Type B pancreatic cell (in vitro differentiated cells): ENCODE measurements at regions not wholly inside any gene's neighbourhood (a gene's known extent, or its start where the extent isn't known, plus 50 kb on each side); places are given as distances from the start of the nearest gene placed in this dataset.
A peak's percentile ranks its signal among the peaks of the same experiment; 100 is the strongest.

Source experiments
- DNase-seq: peaks from one replicate; pipeline ENCODE4 v3.0.0; 2021; ENCODE audit warnings: mixed read lengths; ENCODE audit not compliant: unreplicated experiment; ENCODE audit errors: extremely low spot score
- H3K27ac Mint-ChIP-seq: 2 replicates; pipeline ENCODE4 v1.8.0; 2021; ENCODE audit warnings: mild to moderate bottlenecking, mixed read lengths
- H3K27me3 Mint-ChIP-seq: 2 replicates; pipeline ENCODE4 v1.8.0; 2021; ENCODE audit warnings: mixed read lengths
- H3K36me3 Mint-ChIP-seq: 2 replicates; pipeline ENCODE4 v1.8.0; 2021; ENCODE audit warnings: mixed read lengths
- H3K4me1 Mint-ChIP-seq: one replicate; pipeline ENCODE4 v1.8.0; 2021; ENCODE audit warnings: mixed read lengths; ENCODE audit not compliant: unreplicated experiment
- H3K4me3 Mint-ChIP-seq: 2 replicates; pipeline ENCODE4 v1.8.0; 2021; ENCODE audit warnings: mild to moderate bottlenecking, mixed read lengths
- H3K9me3 Mint-ChIP-seq: 2 replicates; pipeline ENCODE4 v1.8.0; 2021; ENCODE audit warnings: mixed read lengths
- TF ChIP-seq, protein P1 (sequence below): fragments of 200-600 bp; sonication (generic); conservative IDR thresholded peaks from 2 replicates; pipeline ENCODE4 v1.5.0; 2021; ENCODE audit warnings: antibody characterized with exemption, mild to moderate bottlenecking

DNA sequence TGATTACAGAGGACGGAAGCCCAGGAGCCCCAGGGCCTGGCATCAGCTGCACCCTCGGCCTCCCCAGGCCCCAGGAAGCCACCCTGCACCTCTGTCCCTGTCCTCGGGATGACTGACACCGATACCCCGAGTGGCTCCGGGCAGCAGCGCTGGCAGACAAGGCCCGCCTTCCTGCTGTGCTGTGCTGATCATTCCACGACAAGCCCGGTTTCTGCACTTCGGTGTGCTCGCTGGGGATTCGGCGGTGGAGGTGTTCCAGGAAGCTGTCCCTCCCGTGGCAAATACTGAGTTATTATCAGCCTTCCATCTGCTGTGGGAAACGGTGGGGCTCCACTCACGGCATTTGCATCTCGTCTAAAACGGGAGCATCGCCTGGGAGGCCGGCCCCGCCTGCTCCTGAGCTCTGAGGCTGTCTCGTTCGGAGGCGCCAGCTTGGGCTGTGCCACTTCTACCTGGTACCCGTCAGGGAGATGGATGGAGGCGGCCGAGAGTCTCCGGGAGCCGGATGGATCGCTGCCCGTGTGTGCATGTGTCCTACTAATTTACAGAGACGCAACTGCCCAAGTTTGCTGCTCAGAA is 506.1 kb downstream of the BRD1 start:
- DNase-seq, result peak; percentile 56
- TF ChIP-seq, protein P1, sequence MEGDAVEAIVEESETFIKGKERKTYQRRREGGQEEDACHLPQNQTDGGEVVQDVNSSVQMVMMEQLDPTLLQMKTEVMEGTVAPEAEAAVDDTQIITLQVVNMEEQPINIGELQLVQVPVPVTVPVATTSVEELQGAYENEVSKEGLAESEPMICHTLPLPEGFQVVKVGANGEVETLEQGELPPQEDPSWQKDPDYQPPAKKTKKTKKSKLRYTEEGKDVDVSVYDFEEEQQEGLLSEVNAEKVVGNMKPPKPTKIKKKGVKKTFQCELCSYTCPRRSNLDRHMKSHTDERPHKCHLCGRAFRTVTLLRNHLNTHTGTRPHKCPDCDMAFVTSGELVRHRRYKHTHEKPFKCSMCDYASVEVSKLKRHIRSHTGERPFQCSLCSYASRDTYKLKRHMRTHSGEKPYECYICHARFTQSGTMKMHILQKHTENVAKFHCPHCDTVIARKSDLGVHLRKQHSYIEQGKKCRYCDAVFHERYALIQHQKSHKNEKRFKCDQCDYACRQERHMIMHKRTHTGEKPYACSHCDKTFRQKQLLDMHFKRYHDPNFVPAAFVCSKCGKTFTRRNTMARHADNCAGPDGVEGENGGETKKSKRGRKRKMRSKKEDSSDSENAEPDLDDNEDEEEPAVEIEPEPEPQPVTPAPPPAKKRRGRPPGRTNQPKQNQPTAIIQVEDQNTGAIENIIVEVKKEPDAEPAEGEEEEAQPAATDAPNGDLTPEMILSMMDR, result no peak
- peaks cover 49% of the 10 kb centered on the region for H3K27me3 Mint-ChIP-seq
- no peaks in the 10 kb centered on the region for H3K4me1 Mint-ChIP-seq
- no peak overlapping the region for H3K27ac Mint-ChIP-seq
- H3K4me3 Mint-ChIP-seq, result no peak overlapping the region
- H3K36me3 Mint-ChIP-seq, result no peaks in the 10 kb centered on the region
- H3K9me3 Mint-ChIP-seq, result no peaks in the 10 kb centered on the region

DNA sequence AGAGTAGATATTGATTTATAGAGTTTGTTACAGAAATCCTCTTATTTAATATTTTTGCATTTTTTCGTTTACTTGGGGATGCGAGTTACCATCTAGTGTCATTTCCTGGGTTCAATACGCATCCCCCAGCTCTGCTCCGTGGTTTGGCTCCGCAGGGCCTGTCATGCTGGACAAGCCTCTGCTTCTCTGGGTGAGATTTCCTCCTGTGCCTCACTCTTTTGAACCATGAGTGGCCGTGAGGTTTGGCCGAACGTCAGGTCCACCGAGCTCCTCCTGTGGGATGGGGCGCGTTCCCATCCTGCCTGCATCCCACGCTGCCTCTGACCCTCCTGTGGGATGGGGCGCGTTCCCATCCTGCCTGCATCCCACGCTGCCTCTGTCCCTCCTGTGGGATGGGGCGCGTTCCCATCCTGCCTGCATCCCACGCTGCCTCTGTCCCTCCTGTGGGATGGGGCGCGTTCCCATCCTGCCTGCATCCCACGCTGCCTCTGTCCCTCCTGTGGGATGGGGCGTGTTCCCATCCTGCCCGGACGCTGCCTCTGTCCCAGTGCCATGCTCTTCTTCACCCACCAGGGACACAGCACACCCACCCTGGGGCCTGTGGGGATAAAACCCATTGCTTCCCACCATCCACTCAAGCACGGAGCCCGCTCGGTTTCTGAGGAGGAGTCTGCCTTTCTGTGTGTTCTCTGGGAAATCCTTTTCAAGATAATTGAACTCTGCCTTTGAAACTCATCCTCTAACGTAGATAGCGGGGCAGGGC is 506.8 kb downstream of the BRD1 start:
- no peak overlapping the region for H3K27ac Mint-ChIP-seq
- no peaks in the 10 kb centered on the region for H3K9me3 Mint-ChIP-seq
- TF ChIP-seq, protein P1, result no peak
- H3K4me1 Mint-ChIP-seq, result no peaks in the 10 kb centered on the region
- H3K36me3 Mint-ChIP-seq, result no peaks in the 10 kb centered on the region
- DNase-seq, result peak; percentile 55
- H3K4me3 Mint-ChIP-seq, result no peak overlapping the region
- H3K27me3 Mint-ChIP-seq, result peaks cover 53% of the 10 kb centered on the region

DNA sequence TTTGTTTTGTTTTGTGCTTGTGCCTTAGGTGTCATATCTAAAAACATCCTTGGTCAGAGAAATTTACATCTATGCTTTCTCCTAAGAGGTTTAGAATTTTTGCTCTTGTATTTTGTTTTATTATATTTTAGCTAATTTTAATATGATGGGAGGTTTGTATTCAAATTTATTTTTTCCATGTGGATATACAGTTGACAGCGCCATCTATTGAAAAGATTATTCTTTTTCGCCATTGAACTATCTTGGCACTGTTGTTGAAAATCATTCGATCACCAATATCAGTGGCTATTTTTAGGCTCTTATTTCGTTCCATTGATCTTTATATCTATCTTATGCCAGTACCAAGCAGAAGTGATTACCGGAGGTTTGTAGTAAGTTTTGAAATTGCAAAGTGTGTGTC is 510.3 kb downstream of the BRD1 start:
- Mint-ChIP-seq H3K4me1 (no peaks in the 10 kb centered on the region), H3K4me3 (no peak overlapping the region), H3K27me3 (peaks cover 57% of the 10 kb centered on the region), H3K9me3 (no peaks in the 10 kb centered on the region), H3K27ac (no peak overlapping the region), H3K36me3 (no peaks in the 10 kb centered on the region)
- DNase-seq, result no peak
- TF ChIP-seq, protein P1, result peak; percentile 60

DNA sequence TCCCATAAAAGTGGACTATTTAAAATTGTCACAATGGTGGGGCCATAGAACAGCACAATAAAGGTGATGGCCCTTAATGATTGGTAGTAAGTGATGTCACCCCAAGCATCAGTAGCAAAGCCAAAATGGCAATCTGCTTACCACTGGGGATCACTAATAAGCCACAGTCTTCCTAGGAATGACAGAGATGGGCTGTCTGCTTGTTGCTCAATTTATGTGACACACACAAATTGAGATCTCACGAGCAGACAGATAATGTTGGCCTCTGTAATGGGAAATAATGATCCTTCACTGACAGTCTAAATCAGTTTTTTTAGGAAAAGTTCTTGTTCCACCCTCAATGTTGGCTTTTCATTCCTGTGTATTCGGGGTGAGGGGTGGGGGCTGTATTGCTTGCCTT is 515.1 kb downstream of the BRD1 start:
- no peaks in the 10 kb centered on the region for H3K9me3 Mint-ChIP-seq
- no peak for DNase-seq
- no peaks in the 10 kb centered on the region for H3K36me3 Mint-ChIP-seq
- H3K27ac Mint-ChIP-seq, result no peak overlapping the region
- peaks cover 62% of the 10 kb centered on the region for H3K27me3 Mint-ChIP-seq
- no peaks in the 10 kb centered on the region for H3K4me1 Mint-ChIP-seq
- H3K4me3 Mint-ChIP-seq, result no peak overlapping the region
- TF ChIP-seq, protein P1, result no peak

DNA sequence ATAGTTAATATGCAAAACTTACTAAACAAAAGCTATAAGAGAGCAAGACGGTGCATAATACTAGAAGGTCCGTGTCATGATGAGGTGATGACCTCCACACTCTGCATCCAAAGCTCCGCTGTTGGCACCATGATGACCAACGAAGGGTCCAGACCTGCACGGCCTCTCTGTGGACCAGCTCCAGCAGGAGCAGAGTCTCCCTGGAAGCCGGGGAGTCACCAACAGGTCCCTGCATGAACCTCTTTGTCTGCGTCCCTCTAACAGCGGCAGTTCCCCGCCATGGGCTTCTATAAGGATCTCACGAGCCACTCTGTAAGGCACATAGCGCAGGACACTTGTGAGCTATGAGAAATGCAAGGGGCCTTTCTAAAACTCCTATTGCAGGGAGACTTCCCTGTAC is 517.3 kb downstream of the BRD1 start:
- H3K4me3 Mint-ChIP-seq, result no peak overlapping the region
- TF ChIP-seq, protein P1, result no peak
- H3K4me1 Mint-ChIP-seq, result no peaks in the 10 kb centered on the region
- no peak for DNase-seq
- H3K36me3 Mint-ChIP-seq, result no peaks in the 10 kb centered on the region
- no peak overlapping the region for H3K27ac Mint-ChIP-seq
- peaks cover 52% of the 10 kb centered on the region for H3K27me3 Mint-ChIP-seq
- no peaks in the 10 kb centered on the region for H3K9me3 Mint-ChIP-seq
